HG03064 (cell line): ENCODE measurements at regions not wholly inside any gene's neighbourhood (a gene's known extent, or its start where the extent isn't known, plus 50 kb on each side); places are given as distances from the start of the nearest gene placed in this dataset.
"Not testable (repeated sequence)": the region's sequence is repeated elsewhere in the genome, so short reads cannot be mapped to it uniquely, and the experiment has no call there.

Experiments
- ATAC-seq: cut with Tn5 transposase; IDR thresholded peaks from one replicate; pipeline ENCODE4 v1.9.1; 2021; ENCODE audit warnings: low read depth; ENCODE audit not compliant: unreplicated experiment

GRCh38 chr1:143709606-143710259 is 262.1 kb downstream of the FAM72C start:
- not testable (repeated sequence) for ATAC-seq

- not testable (repeated sequence) for ATAC-seq
Observed at GRCh38 chr1:143702739-143703138, 269.0 kb downstream of the FAM72C start.

GRCh38 chr1:143699731-143700130 is 272.1 kb downstream of the FAM72C start:
- no peak for ATAC-seq

GRCh38 chr1:143699115-143699514 is 272.7 kb downstream of the FAM72C start:
- ATAC-seq = no peak

- no peak for ATAC-seq
Observed at GRCh38 chr1:143698016-143698415, 273.8 kb downstream of the FAM72C start.

- ATAC-seq = no peak
Observed at GRCh38 chr1:143694085-143694484, 277.7 kb downstream of the FAM72C start.

GRCh38 chr1:143691971-143692529 is 279.7 kb downstream of the FAM72C start:
- ATAC-seq = no peak

GRCh38 chr1:143691400-143691891 is 280.3 kb downstream of the FAM72C start:
- no peak for ATAC-seq

- ATAC-seq = no peak
Observed at GRCh38 chr1:143689781-143690180, 282.0 kb downstream of the FAM72C start.

- ATAC-seq = no peak
Observed at GRCh38 chr1:143680304-143680703, 291.5 kb downstream of the FAM72C start.

- no peak for ATAC-seq
Observed at GRCh38 chr1:143672983-143673382, 298.8 kb downstream of the FAM72C start.

- no peak for ATAC-seq
Observed at GRCh38 chr1:143667730-143668129, 304.1 kb downstream of the FAM72C start.

GRCh38 chr1:143666851-143667250 is 304.9 kb downstream of the FAM72C start:
- no peak for ATAC-seq

GRCh38 chr1:143665606-143666005 is 306.2 kb downstream of the FAM72C start:
- ATAC-seq = no peak

GRCh38 chr1:143663056-143663455 is 308.7 kb downstream of the FAM72C start:
- not testable (repeated sequence) for ATAC-seq

- ATAC-seq = no peak
Observed at GRCh38 chr1:143661418-143662101, 310.2 kb downstream of the FAM72C start.

GRCh38 chr1:143660354-143660941 is 311.3 kb downstream of the FAM72C start:
- ATAC-seq = no peak

- no peak for ATAC-seq
Observed at GRCh38 chr1:143653429-143653802, 318.4 kb downstream of the FAM72C start.

GRCh38 chr1:143652744-143653428 is 318.9 kb downstream of the FAM72C start:
- ATAC-seq = no peak

GRCh38 chr1:143652187-143652586 is 319.6 kb downstream of the FAM72C start:
- no peak for ATAC-seq
